ENCODE measurements at regions not wholly inside any gene's neighbourhood (a gene's known extent, or its start where the extent isn't known, plus 50 kb on each side); places are given as distances from the start of the nearest gene placed in this dataset.
A peak's percentile ranks its signal among the peaks of the same experiment; 100 is the strongest.
"Not testable (repeated sequence)": the region's sequence is repeated elsewhere in the genome, so short reads cannot be mapped to it uniquely, and the experiment has no call there.

GRCh38 chr5:62211405-62211804 is 94.6 kb upstream of the KIF2A start:
- DNase-seq (ENCODE audit: low read depth) = no peak
- no peak overlapping the region for H3K4me3 ChIP-seq (ENCODE audit: low read length)

GRCh38 chr5:62212648-62213047 is 93.4 kb upstream of the KIF2A start:
- no peak for DNase-seq (ENCODE audit: low read depth)
- no peak for TF ChIP-seq CTCF (conservative IDR thresholded peaks at IDR 0.05; ENCODE audit: low read depth, low read length)
- H3K4me3 ChIP-seq (ENCODE audit: low read length) = no peak overlapping the region

More at GRCh38 chr5:62211405-62211804, 94.6 kb upstream of the KIF2A start:
- no peak for TF ChIP-seq CTCF (conservative IDR thresholded peaks at IDR 0.05; ENCODE audit: low read depth, low read length)

GRCh38 chr5:62214701-62215100 is 91.3 kb upstream of the KIF2A start:
- H3K4me3 ChIP-seq (ENCODE audit: low read length) = no peak overlapping the region
- DNase-seq (ENCODE audit: low read depth) = no peak
- TF ChIP-seq CTCF (conservative IDR thresholded peaks at IDR 0.05; ENCODE audit: low read depth, low read length) = no peak

- DNase-seq (ENCODE audit: low read depth); H3K4me3 ChIP-seq (ENCODE audit: low read length): not testable (repeated sequence)
Observed at GRCh38 chr5:62216603-62217002, 89.4 kb upstream of the KIF2A start.

- not testable (repeated sequence) for DNase-seq (ENCODE audit: low read depth); H3K4me3 ChIP-seq (ENCODE audit: low read length)
Observed at GRCh38 chr5:62217095-62217494, 88.9 kb upstream of the KIF2A start.

- not testable (repeated sequence) for DNase-seq (ENCODE audit: low read depth); H3K4me3 ChIP-seq (ENCODE audit: low read length)
Observed at GRCh38 chr5:62218860-62219259, 87.1 kb upstream of the KIF2A start.

- not testable (repeated sequence) for H3K4me3 ChIP-seq (ENCODE audit: low read length); DNase-seq (ENCODE audit: low read depth)
Observed at GRCh38 chr5:62221881-62222280, 84.1 kb upstream of the KIF2A start.

- not testable (repeated sequence) for DNase-seq (ENCODE audit: low read depth)
Observed at GRCh38 chr5:62222305-62222704, 83.7 kb upstream of the KIF2A start.

GRCh38 chr5:62223312-62223670 is 82.7 kb upstream of the KIF2A start:
- not testable (repeated sequence) for DNase-seq (ENCODE audit: low read depth); H3K4me3 ChIP-seq (ENCODE audit: low read length)
- TF ChIP-seq CTCF (conservative IDR thresholded peaks at IDR 0.05; ENCODE audit: low read depth, low read length) = peak; percentile 34

More at GRCh38 chr5:62222305-62222704, 83.7 kb upstream of the KIF2A start:
- H3K4me3 ChIP-seq (ENCODE audit: low read length) = not testable (repeated sequence)

GRCh38 chr5:62224987-62225601 is 80.9 kb upstream of the KIF2A start:
- TF ChIP-seq CTCF (conservative IDR thresholded peaks at IDR 0.05; ENCODE audit: low read depth, low read length) = peak; percentile 15
- not testable (repeated sequence) for DNase-seq (ENCODE audit: low read depth); H3K4me3 ChIP-seq (ENCODE audit: low read length)

GRCh38 chr5:62230876-62231388 is 75.1 kb upstream of the KIF2A start:
- H3K4me3 ChIP-seq (ENCODE audit: low read length); DNase-seq (ENCODE audit: low read depth): not testable (repeated sequence)

All from retinal pigment epithelial cell (primary cell).